ENCODE measurements at regions not wholly inside any gene's neighbourhood (a gene's known extent, or its start where the extent isn't known, plus 50 kb on each side); places are given as distances from the start of the nearest gene placed in this dataset.

GRCh38 chr11:91922846-91923245, 301.8 kb upstream of the FAT3 start:
- TF ChIP-seq TCF7L2 (IDR thresholded peaks at IDR 0.05; ENCODE audit: low read depth, low read length), result no peak
- no peak for TF ChIP-seq POLR2AphosphoS5 (IDR thresholded peaks at IDR 0.05; ENCODE audit: low read depth, low read length)
- no peak for TF ChIP-seq REST (IDR thresholded peaks at IDR 0.05; ENCODE audit: insufficient read depth in 1 of 2, low read depth in 2 of 2, low read length in 1 of 2)
- no peaks in the 10 kb centered on the region for H3K4me1 ChIP-seq (ENCODE audit: control insufficient read depth, insufficient read depth, low read length)
- ATAC-seq (no peak), DNase-seq (ENCODE audit: low read depth, low spot score) (no peak)
- POLR2A ChIA-PET, result no interaction called here
- H3K9me3 ChIP-seq (ENCODE audit: control insufficient read depth, insufficient read depth, low read depth, low read length), result no peaks in the 10 kb centered on the region
- no peak overlapping the region for H3K27ac ChIP-seq (ENCODE audit: low read length)
- no peaks in the 10 kb centered on the region for H3K27me3 ChIP-seq (ENCODE audit: control insufficient read depth, insufficient read depth, low read length)
- no peaks in the 10 kb centered on the region for H3K36me3 ChIP-seq (ENCODE audit: control insufficient read depth, insufficient read depth, low read length)
- CTCF ChIA-PET, result no interaction called here
- H3K4me3 ChIP-seq (ENCODE audit: low read depth in 2 of 2, low read length in 2 of 2), result no peak overlapping the region
- BruUV-seq (replicated peaks), result no TSS peak
- intact Hi-C loops (cut with micrococcal nuclease; ENCODE audit: unreplicated experiment) (no loop called here), in situ Hi-C loops (cut with HindIII; ENCODE audit: low pct_unique_long_range_greater_than_20kb, low sequenced_read_pairs) (no loop called here)

GRCh38 chr11:91921974-91922373, 302.6 kb upstream of the FAT3 start:
- no peaks in the 10 kb centered on the region for H3K4me1 ChIP-seq (ENCODE audit: control insufficient read depth, insufficient read depth, low read length)
- H3K4me3 ChIP-seq (ENCODE audit: low read depth in 2 of 2, low read length in 2 of 2), result no peak overlapping the region
- no peak overlapping the region for H3K27ac ChIP-seq (ENCODE audit: low read length)
- no TSS peak for BruUV-seq (replicated peaks)
- POLR2A ChIA-PET, result no interaction called here
- TF ChIP-seq SIN3A (IDR thresholded peaks at IDR 0.05; ENCODE audit: borderline replicate concordance, insufficient read depth, low read depth, low read length), result no peak
- TF ChIP-seq POLR2AphosphoS5 (IDR thresholded peaks at IDR 0.05; ENCODE audit: low read depth, low read length), result no peak
- no peak for TF ChIP-seq CTCF (IDR thresholded peaks at IDR 0.05)
- TF ChIP-seq REST (IDR thresholded peaks at IDR 0.05; ENCODE audit: insufficient read depth in 1 of 2, low read depth in 2 of 2, low read length in 1 of 2), result no peak
- no peak for TF ChIP-seq TCF7L2 (IDR thresholded peaks at IDR 0.05; ENCODE audit: low read depth, low read length)
- H3K36me3 ChIP-seq (ENCODE audit: control insufficient read depth, insufficient read depth, low read length), result no peaks in the 10 kb centered on the region
- no peak for DNase-seq (ENCODE audit: low read depth, low spot score)
- in situ Hi-C loops (cut with HindIII; ENCODE audit: low pct_unique_long_range_greater_than_20kb, low sequenced_read_pairs), result no loop called here
- intact Hi-C loops (cut with micrococcal nuclease; ENCODE audit: unreplicated experiment), result no loop called here
- ATAC-seq, result no peak
- no peaks in the 10 kb centered on the region for H3K27me3 ChIP-seq (ENCODE audit: control insufficient read depth, insufficient read depth, low read length)
- H3K9me3 ChIP-seq (ENCODE audit: control insufficient read depth, insufficient read depth, low read depth, low read length), result no peaks in the 10 kb centered on the region
- CTCF ChIA-PET, result no interaction called here
